Cardiac muscle cell (in vitro differentiated cells and primary cell): ENCODE measurements at regions not wholly inside any gene's neighbourhood (a gene's known extent, or its start where the extent isn't known, plus 50 kb on each side); places are given as distances from the start of the nearest gene placed in this dataset.

Experiments used
- DNase-seq, 2 donors: peaks; one replicate each; pipeline versions ENCODE4 v3.0.0 to v3.0.0-alpha.2; 2010 to 2017; ENCODE audit warnings: low read depth in 1 of 2, low spot score in 1 of 2
- H3K27ac ChIP-seq: fragments of 200-600 bp; sonication (generic); 2 replicates; pipeline ENCODE4 v1.5.1; 2016
- H3K27me3 ChIP-seq: fragments of 200-600 bp; sonication (generic); 2 replicates; pipeline ENCODE4 v1.6.0; 2016; ENCODE audit warnings: control low read depth
- H3K36me3 ChIP-seq: fragments of 200-600 bp; sonication (generic); 2 replicates; pipeline ENCODE4 v1.5.1; 2016; ENCODE audit warnings: control low read depth
- H3K4me1 ChIP-seq: fragments of 200-600 bp; sonication (generic); 2 replicates; pipeline ENCODE4 v1.8.1; 2017; ENCODE audit warnings: low read depth, mild to moderate bottlenecking, mixed run types
- H3K4me3 ChIP-seq: fragments of 200-600 bp; sonication (generic); 2 replicates; pipeline ENCODE4 v1.5.1; 2016; ENCODE audit warnings: mild to moderate bottlenecking
- H3K9me3 ChIP-seq: fragments of 200-600 bp; sonication (generic); 2 replicates; pipeline ENCODE4 v1.5.1; 2017; ENCODE audit warnings: low read depth, mild to moderate bottlenecking, control low read depth
- TF ChIP-seq, protein P1 (sequence below): IDR thresholded peaks from 2 replicates; pipeline ENCODE4 v1.5.1; 2012; ENCODE audit warnings: low read depth, mild to moderate bottlenecking, low read length

GRCh38 chr4:63349674-63350025 lies 1059.6 kb downstream of the TECRL start:
- Histone ChIP-seq H3K36me3 (no peaks in the 10 kb centered on the region), H3K27me3 (no peaks in the 10 kb centered on the region), H3K4me3 (no peak overlapping the region), H3K9me3 (no peaks in the 10 kb centered on the region), H3K27ac (no peak overlapping the region), H3K4me1 (no peaks in the 10 kb centered on the region)
- TF ChIP-seq, protein P1, sequence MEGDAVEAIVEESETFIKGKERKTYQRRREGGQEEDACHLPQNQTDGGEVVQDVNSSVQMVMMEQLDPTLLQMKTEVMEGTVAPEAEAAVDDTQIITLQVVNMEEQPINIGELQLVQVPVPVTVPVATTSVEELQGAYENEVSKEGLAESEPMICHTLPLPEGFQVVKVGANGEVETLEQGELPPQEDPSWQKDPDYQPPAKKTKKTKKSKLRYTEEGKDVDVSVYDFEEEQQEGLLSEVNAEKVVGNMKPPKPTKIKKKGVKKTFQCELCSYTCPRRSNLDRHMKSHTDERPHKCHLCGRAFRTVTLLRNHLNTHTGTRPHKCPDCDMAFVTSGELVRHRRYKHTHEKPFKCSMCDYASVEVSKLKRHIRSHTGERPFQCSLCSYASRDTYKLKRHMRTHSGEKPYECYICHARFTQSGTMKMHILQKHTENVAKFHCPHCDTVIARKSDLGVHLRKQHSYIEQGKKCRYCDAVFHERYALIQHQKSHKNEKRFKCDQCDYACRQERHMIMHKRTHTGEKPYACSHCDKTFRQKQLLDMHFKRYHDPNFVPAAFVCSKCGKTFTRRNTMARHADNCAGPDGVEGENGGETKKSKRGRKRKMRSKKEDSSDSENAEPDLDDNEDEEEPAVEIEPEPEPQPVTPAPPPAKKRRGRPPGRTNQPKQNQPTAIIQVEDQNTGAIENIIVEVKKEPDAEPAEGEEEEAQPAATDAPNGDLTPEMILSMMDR = no peak
- DNase-seq = no peak

DNA sequence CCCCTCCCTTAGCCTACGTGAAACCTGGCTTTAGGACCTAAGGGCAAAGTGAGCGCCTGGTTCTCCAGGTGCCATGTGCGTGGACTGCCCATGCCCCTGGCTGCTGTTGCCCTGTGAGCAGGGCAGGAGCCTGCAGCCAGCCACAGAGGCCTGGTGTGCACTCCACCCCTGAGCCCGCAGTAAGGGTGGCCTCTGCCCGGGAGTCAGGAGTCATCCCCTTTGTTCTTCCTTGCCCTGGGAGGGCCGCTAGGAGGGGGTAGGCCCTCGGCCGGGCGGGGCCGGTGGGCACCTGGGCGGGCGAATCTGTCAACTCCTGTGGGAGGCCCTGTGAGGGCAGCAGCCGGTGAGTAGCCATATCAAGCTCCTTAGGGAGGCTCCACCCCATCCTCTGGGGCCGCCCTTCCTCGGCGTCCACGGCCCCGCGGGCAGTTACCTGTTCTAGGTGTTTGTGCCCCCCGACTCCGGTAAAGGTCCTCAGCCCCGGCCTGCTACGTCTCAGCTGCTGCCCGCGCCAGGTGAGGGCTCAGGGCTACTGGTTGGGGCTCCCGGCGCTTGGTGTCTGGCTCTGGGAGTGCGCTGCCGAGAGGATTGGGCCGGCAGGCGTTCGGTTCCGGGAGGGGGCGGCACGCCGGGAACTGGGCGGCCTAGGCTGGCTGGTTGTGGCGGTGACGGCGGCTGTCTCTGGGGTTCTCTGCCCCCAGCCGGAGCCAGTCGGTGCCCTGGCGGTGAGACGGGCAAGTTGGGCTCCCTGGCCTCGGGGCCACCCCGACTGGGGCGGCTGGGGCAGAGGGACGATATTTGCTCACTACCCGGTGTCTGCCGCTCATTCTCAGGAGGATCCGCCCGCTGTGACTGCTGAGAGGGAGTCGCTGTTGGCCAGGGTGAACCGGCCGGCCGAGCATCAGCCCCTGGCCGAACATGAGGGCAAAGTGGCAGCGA lies 1060.2 kb downstream of the TECRL start:
- H3K27me3 ChIP-seq = no peaks in the 10 kb centered on the region
- TF ChIP-seq, protein P1 = no peak

DNA sequence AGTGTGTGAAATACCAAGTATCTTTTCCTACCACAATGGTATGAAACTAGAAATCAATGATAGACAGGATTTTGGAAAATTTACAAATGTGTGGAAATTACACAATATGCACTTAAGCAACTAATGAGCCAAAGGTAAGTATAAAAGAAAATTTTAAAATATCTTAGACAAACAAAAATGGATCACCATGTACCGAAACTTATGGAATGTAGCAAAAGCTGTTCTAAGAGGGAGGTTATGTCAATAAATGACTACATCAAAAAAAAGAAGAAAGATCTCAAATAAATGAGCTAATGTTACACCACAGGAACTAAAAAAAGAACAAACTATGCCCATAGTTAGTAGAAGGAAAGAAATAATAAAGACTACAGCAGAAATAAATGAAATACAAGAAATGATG lies 1084.1 kb downstream of the TECRL start:
- no peaks in the 10 kb centered on the region for H3K4me1 ChIP-seq
- TF ChIP-seq, protein P1 = no peak
- no peaks in the 10 kb centered on the region for H3K27me3 ChIP-seq
- H3K36me3 ChIP-seq = no peaks in the 10 kb centered on the region
- no peaks in the 10 kb centered on the region for H3K9me3 ChIP-seq
- no peak for DNase-seq
- no peak overlapping the region for H3K27ac ChIP-seq
- H3K4me3 ChIP-seq = no peak overlapping the region

More for the DNA sequence above, 1060.2 kb downstream of the TECRL start:
- no peak overlapping the region for H3K4me3 ChIP-seq
- no peaks in the 10 kb centered on the region for H3K36me3 ChIP-seq
- H3K9me3 ChIP-seq = no peaks in the 10 kb centered on the region
- no peaks in the 10 kb centered on the region for H3K4me1 ChIP-seq
- no peak for DNase-seq
- no peak overlapping the region for H3K27ac ChIP-seq

GRCh38 chr4:63316633-63317032 lies 1092.6 kb downstream of the TECRL start:
- no peak overlapping the region for H3K4me3 ChIP-seq
- H3K36me3 ChIP-seq = no peaks in the 10 kb centered on the region
- H3K27ac ChIP-seq = no peak overlapping the region
- TF ChIP-seq, protein P1 = no peak
- H3K27me3 ChIP-seq = no peaks in the 10 kb centered on the region
- no peaks in the 10 kb centered on the region for H3K9me3 ChIP-seq
- no peaks in the 10 kb centered on the region for H3K4me1 ChIP-seq
- no peak for DNase-seq

DNA sequence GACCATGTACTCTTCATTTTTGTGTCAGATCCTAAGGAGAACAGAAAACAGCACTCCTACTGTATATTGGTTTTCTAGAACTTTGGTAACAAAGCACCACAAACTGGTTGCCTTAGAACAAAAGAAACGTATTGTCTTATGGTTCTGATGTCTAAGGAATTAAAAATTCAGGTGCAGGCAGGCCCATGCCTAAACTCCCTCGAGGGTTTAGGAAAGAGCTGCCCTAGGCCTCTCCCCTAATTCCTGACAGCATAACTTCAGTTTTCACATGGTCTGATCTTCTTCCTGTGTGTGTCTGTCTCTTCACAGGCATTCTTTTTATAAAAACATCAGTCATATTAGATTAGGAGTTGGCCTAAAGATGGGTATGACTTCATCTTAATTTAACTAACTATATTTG lies 1093.6 kb downstream of the TECRL start:
- TF ChIP-seq, protein P1 = no peak
- no peak for DNase-seq
- H3K4me3 ChIP-seq = no peak overlapping the region

More for the DNA sequence above, 1093.6 kb downstream of the TECRL start:
- H3K36me3 ChIP-seq = no peaks in the 10 kb centered on the region
- no peaks in the 10 kb centered on the region for H3K9me3 ChIP-seq
- no peaks in the 10 kb centered on the region for H3K4me1 ChIP-seq
- no peak overlapping the region for H3K27ac ChIP-seq
- no peaks in the 10 kb centered on the region for H3K27me3 ChIP-seq
